Fibroblast of the aortic adventitia (primary cell): ENCODE measurements at regions not wholly inside any gene's neighbourhood (a gene's known extent, or its start where the extent isn't known, plus 50 kb on each side); places are given as distances from the start of the nearest gene placed in this dataset.

Source experiments
- DNase-seq: peaks from one replicate; pipeline ENCODE4 v3.0.0-alpha.2; 2010; ENCODE audit warnings: low read depth
- H3K4me3 ChIP-seq: 2 replicates; pipeline ENCODE4 v1.5.1; 2011; ENCODE audit warnings: low read depth, mild to moderate bottlenecking, control low read depth, low read length, moderate library complexity
- CTCF ChIP-seq: IDR thresholded peaks from 2 replicates; pipeline ENCODE4 v1.5.1; 2011; ENCODE audit warnings: mild to moderate bottlenecking, low read length, control low read depth, inconsistent platforms; ENCODE audit not compliant: insufficient read depth

GRCh38 chr18:56322406-56322805, 316.0 kb downstream of the TXNL1 start:
- DNase-seq = no peak
- H3K4me3 ChIP-seq = no peak overlapping the region
- no peak for TF ChIP-seq CTCF

GRCh38 chr18:56321470-56321869, 316.9 kb downstream of the TXNL1 start:
- DNase-seq = no peak
- H3K4me3 ChIP-seq = no peak overlapping the region
- no peak for TF ChIP-seq CTCF

- no peak for TF ChIP-seq CTCF
- H3K4me3 ChIP-seq = no peak overlapping the region
- DNase-seq = no peak
Measured at GRCh38 chr18:56319953-56320352, 318.4 kb downstream of the TXNL1 start.

GRCh38 chr18:56316727-56317126, 321.7 kb downstream of the TXNL1 start:
- no peak for TF ChIP-seq CTCF
- no peak for DNase-seq
- no peak overlapping the region for H3K4me3 ChIP-seq

- no peak for TF ChIP-seq CTCF
- DNase-seq = peak; percentile 63
Measured at GRCh38 chr18:56315363-56315762, 323.0 kb downstream of the TXNL1 start.

GRCh38 chr18:56314396-56314795, 324.0 kb downstream of the TXNL1 start:
- no peak for TF ChIP-seq CTCF
- peak; percentile 32 for DNase-seq
- no peak overlapping the region for H3K4me3 ChIP-seq

More at GRCh38 chr18:56315363-56315762, 323.0 kb downstream of the TXNL1 start:
- no peak overlapping the region for H3K4me3 ChIP-seq
